Body of pancreas (tissue), 4 donors: ENCODE measurements at regions not wholly inside any gene's neighbourhood (a gene's known extent, or its start where the extent isn't known, plus 50 kb on each side); places are given as distances from the start of the nearest gene placed in this dataset.

Source experiments
- ATAC-seq: fragments of 150-250 bp; one replicate; pipeline ENCODE4 v1.9.1; 2016
- DNase-seq, 4 donors: peaks; one replicate each; pipeline ENCODE4 v3.0.0-alpha.2; 2019
- H3K27ac ChIP-seq, 4 donors: fragments of 200-600 bp; sonication (generic); 1 replicate in 3 of 4; 2 replicates in 1 of 4; pipeline versions ENCODE4 v1.5.1 to v1.6.1; 2016 to 2019; ENCODE audit warnings: mild to moderate bottlenecking in 1 of 4, mixed read lengths in 1 of 4, moderate library complexity in 1 of 4
- H3K27me3 ChIP-seq, 2 donors: fragments of 200-600 bp; sonication (generic); one replicate each; pipeline ENCODE4 v1.6.0; 2016; ENCODE audit warnings: mild to moderate bottlenecking in 1 of 2
- H3K36me3 ChIP-seq, 2 donors: fragments of 200-600 bp; sonication (generic); replicated peaks in 1 of 2; 2 replicates each; pipeline ENCODE4 v1.5.1; 2016; ENCODE audit warnings: low read depth in 2 of 2; ENCODE audit not compliant: insufficient read depth in 1 of 2
- H3K4me1 ChIP-seq: fragments of 200-600 bp; sonication (generic); one replicate; pipeline ENCODE4 v1.6.0; 2016
- H3K4me3 ChIP-seq, 2 donors: fragments of 200-600 bp; sonication (generic); 1 replicate in 1 of 2; 2 replicates in 1 of 2; pipeline ENCODE4 v1.5.1; 2016 to 2019
- H3K9me3 ChIP-seq, 3 donors: fragments of 200-600 bp; sonication (generic); 1 replicate in 2 of 3; 2 replicates in 1 of 3; pipeline ENCODE4 v1.5.1; 2016
- CTCF ChIP-seq, 7 experiments: fragments of 450-650 bp in 4 of 7; fragments of 200-600 bp in 3 of 7; sonication (generic) in 3 of 7; IDR thresholded peaks; one replicate each; pipeline ENCODE4 v1.5.1; 2016 to 2019; ENCODE audit warnings: antibody characterized with exemption in 7 of 7
- POLR2A ChIP-seq, 3 donors: fragments of 450-650 bp; IDR thresholded peaks; one replicate each; pipeline ENCODE4 v1.6.1; 2016; ENCODE audit warnings: antibody characterized with exemption in 3 of 3, mild to moderate bottlenecking in 2 of 3
- WGBS, 2 donors: methylation state at CpG; one replicate each; pipeline ENCODE4 v1.1.5; 2017; 5-methylcytosine and 5-hydroxymethylcytosine counted together
- intact Hi-C: fragments of 100-400 bp; cut with DNase I; formaldehyde crosslinking; loops from one replicate; pipeline ENCODE4 v1.15.1; 2023

DNA sequence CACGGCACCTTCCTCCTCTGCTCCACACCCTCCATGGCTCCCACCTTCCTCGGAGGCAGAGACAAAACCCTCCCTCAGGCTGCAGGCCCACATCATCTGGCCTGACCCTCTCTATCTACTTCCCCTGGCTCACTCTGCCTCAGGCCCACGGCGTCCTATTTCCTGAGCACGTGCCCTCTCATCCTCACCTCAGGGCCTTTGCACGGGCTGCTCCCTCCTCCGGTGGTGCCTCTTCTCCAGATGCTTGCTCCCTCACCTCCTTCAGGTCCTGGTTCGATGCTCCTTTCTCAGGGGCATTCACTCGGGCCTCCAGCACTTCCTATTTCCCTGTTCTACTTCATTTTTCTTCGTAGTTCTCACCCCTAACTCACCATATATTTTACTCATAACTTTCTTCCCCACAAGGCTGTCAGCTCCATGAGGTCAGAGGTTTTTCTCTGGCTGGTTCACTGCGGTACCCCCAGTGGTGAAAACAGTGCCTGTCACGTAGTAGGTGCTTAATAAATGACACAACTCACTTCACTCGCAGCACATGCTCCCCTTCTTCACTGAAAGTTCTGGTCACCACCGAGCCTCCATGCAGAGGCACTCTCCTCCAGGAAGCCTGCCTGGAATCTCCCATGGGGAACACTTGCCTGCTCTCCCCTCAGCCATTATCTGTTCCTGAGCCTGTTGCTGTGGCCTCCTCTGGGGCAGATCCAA, 130.7 kb downstream of the WNT7A start:
- ATAC-seq (no peak), DNase-seq (no peak)
- Histone ChIP-seq H3K9me3 (no peaks in the 10 kb centered on the region), H3K27me3 (no peaks in the 10 kb centered on the region), H3K4me3 (no peak overlapping the region), H3K27ac (no peak overlapping the region), H3K36me3 (no peaks in the 10 kb centered on the region), H3K4me1 (no peaks in the 10 kb centered on the region)
- intact Hi-C loops, result no loop called here
- 80 to 88% methylated on average over 14 of the region's 14 CpGs for WGBS, 2 donors
- TF ChIP-seq CTCF (IDR thresholded peaks at IDR 0.05) (no peak), POLR2A (IDR thresholded peaks at IDR 0.05) (no peak)

DNA sequence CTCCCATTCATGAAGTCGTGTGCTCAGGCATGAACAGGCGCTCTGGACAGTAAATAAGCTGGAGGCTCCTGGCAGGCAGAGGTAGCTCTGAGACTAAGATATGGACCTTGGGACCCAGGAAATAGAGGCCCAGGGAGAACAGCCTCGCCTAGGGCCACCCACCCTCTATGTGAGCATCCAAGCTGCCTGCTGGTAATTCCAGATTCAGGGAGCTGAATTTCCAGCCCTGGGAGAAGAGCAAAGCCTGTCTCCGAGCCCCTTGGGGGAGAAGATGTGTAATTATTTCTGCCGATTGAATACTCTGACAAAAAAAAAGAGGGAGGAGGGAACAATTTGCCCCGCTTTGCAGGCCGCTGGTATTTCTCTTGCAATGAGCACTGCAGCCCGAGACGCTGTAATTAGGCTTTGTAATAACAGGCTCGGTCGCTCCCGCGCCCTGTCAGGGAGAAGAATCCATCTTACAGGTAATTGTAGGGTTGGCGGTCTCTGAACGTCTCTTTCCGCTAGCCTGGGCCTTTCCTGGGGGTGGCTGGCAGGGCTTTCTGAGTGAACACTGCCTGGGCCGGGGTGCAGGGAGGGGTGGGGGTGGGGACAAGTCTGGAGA, 131.5 kb downstream of the WNT7A start:
- no peaks in the 10 kb centered on the region for H3K36me3 ChIP-seq
- no peak for DNase-seq
- no peak for ATAC-seq
- H3K4me1 ChIP-seq, result no peaks in the 10 kb centered on the region
- no peak for TF ChIP-seq CTCF (IDR thresholded peaks at IDR 0.05)
- no peak for TF ChIP-seq POLR2A (IDR thresholded peaks at IDR 0.05)
- intact Hi-C loops, result no loop called here
- no peaks in the 10 kb centered on the region for H3K9me3 ChIP-seq
- no peaks in the 10 kb centered on the region for H3K27me3 ChIP-seq
- 65 to 73% methylated on average over 15 to 17 of the region's 17 CpGs for WGBS, 2 donors
- no peak overlapping the region for H3K27ac ChIP-seq
- no peak overlapping the region for H3K4me3 ChIP-seq

DNA sequence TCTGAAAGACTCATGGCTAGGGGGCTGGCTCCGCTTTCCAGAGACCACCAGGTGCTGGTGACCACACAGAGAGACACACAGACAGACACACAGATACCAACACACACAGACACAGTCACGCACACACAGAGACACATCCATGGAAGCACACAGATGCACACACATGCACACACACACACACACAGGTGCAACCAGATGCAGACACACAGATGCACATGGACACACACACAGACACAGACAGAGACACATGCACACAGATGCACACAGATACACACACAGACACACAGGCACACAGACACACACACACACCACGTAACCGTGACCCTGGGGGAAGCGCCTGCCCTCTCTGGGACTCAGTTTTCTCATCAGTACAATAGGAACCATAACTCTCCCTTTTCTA, 132.2 kb downstream of the WNT7A start:
- ATAC-seq (no peak), DNase-seq (no peak)
- H3K36me3 ChIP-seq, result no peaks in the 10 kb centered on the region
- H3K27me3 ChIP-seq, result no peaks in the 10 kb centered on the region
- intact Hi-C loops, result no loop called here
- no peak overlapping the region for H3K27ac ChIP-seq
- 90 to 93% methylated on average over 2 to 5 of the region's 5 CpGs for WGBS, 2 donors
- H3K4me3 ChIP-seq, result no peak overlapping the region
- H3K4me1 ChIP-seq, result no peaks in the 10 kb centered on the region
- TF ChIP-seq POLR2A (IDR thresholded peaks at IDR 0.05) (no peak), CTCF (IDR thresholded peaks at IDR 0.05) (no peak)
- no peaks in the 10 kb centered on the region for H3K9me3 ChIP-seq

GRCh38 chr3:13746385-13746784, 133.5 kb downstream of the WNT7A start:
- Histone ChIP-seq H3K9me3 (no peaks in the 10 kb centered on the region), H3K27ac (no peak overlapping the region), H3K4me3 (no peak overlapping the region), H3K27me3 (no peaks in the 10 kb centered on the region), H3K4me1 (no peaks in the 10 kb centered on the region), H3K36me3 (no peaks in the 10 kb centered on the region)
- ATAC-seq (no peak), DNase-seq (no peak)
- WGBS, 2 donors, result 55 to 71% methylated on average over 7 of the region's 7 CpGs
- intact Hi-C loops, result no loop called here
- TF ChIP-seq POLR2A (IDR thresholded peaks at IDR 0.05) (no peak), CTCF (IDR thresholded peaks at IDR 0.05) (no peak)

DNA sequence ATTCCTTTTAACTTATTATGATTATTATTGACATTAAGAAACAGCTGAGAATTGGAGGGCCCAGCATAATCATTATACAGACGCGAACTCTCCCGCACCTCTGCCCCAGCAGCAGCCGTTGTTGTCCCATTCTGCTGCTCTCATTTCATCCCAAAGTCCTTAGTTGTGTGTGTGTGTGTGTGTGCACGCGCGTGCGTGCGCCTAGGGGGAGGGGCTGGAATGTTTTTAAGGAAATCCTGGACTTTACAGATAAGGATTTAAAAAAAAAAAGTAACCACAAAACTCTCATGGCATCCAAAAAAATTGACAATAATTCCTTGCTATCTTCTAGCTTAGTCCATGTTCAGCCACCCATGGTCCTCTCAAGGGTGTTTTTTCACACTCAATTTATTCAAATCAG, 134.2 kb downstream of the WNT7A start:
- Histone ChIP-seq H3K4me3 (no peak overlapping the region), H3K36me3 (no peaks in the 10 kb centered on the region), H3K9me3 (no peaks in the 10 kb centered on the region), H3K27me3 (no peaks in the 10 kb centered on the region), H3K4me1 (no peaks in the 10 kb centered on the region), H3K27ac (no peak overlapping the region)
- TF ChIP-seq CTCF (IDR thresholded peaks at IDR 0.05), result no peak
- TF ChIP-seq POLR2A (IDR thresholded peaks at IDR 0.05), result no peak
- 47 to 59% methylated on average over 9 of the region's 9 CpGs for WGBS, 2 donors
- ATAC-seq (no peak), DNase-seq (no peak)
- intact Hi-C loops, result no loop called here
